Activated CD8-positive, alpha-beta memory T cell treated with anti-CD3 and anti-CD28 coated beads, Interleukin-2, amount 50 U/mL, for 4 hours (primary cell): ENCODE measurements at regions not wholly inside any gene's neighbourhood (a gene's known extent, or its start where the extent isn't known, plus 50 kb on each side); places are given as distances from the start of the nearest gene placed in this dataset.

Experiments used
- DNase-seq: peaks from one replicate; pipeline ENCODE4 v3.0.0-alpha.2; 2020

- no peak for DNase-seq
These were observed 242.8 kb downstream of the B3GLCT start for GRCh38 chr13:31442571-31442970.

GRCh38 chr13:31444266-31444856 is 244.6 kb downstream of the B3GLCT start:
- DNase-seq: no peak

- DNase-seq: no peak
These were observed 252.8 kb downstream of the B3GLCT start for GRCh38 chr13:31452525-31452924.

GRCh38 chr13:31455581-31455980 is 255.8 kb downstream of the B3GLCT start:
- no peak for DNase-seq

- DNase-seq: no peak
These were observed 256.3 kb downstream of the B3GLCT start for GRCh38 chr13:31456056-31456455.

GRCh38 chr13:31460061-31460460 is 260.3 kb downstream of the B3GLCT start:
- no peak for DNase-seq

GRCh38 chr13:31461923-31462322 is 262.1 kb downstream of the B3GLCT start:
- no peak for DNase-seq

GRCh38 chr13:31462766-31463165 is 263.0 kb downstream of the B3GLCT start:
- DNase-seq: no peak

GRCh38 chr13:31468114-31468902 is 268.5 kb downstream of the B3GLCT start:
- no peak for DNase-seq

- DNase-seq: no peak
These were observed 269.6 kb downstream of the B3GLCT start for GRCh38 chr13:31469377-31469776.

GRCh38 chr13:31476266-31476665 is 263.1 kb upstream of the RXFP2 start:
- no peak for DNase-seq

- DNase-seq: no peak
These were observed 262.6 kb upstream of the RXFP2 start for GRCh38 chr13:31476753-31477152.

GRCh38 chr13:31477961-31478360 is 261.4 kb upstream of the RXFP2 start:
- DNase-seq: no peak

- DNase-seq: no peak
These were observed 254.1 kb upstream of the RXFP2 start for GRCh38 chr13:31485183-31485582.

GRCh38 chr13:31485651-31486051 is 253.7 kb upstream of the RXFP2 start:
- DNase-seq: no peak

GRCh38 chr13:31495336-31495735 is 244.0 kb upstream of the RXFP2 start:
- no peak for DNase-seq

GRCh38 chr13:31499274-31499673 is 240.1 kb upstream of the RXFP2 start:
- DNase-seq: no peak

- DNase-seq: no peak
These were observed 235.7 kb upstream of the RXFP2 start for GRCh38 chr13:31503626-31504025.

GRCh38 chr13:31504918-31505317 is 234.4 kb upstream of the RXFP2 start:
- DNase-seq: no peak

GRCh38 chr13:31512331-31512730 is 227.0 kb upstream of the RXFP2 start:
- no peak for DNase-seq

- no peak for DNase-seq
These were observed 224.4 kb upstream of the RXFP2 start for GRCh38 chr13:31514932-31515331.

- DNase-seq: no peak
These were observed 223.9 kb upstream of the RXFP2 start for GRCh38 chr13:31515427-31515826.

- DNase-seq: no peak
These were observed 221.7 kb upstream of the RXFP2 start for GRCh38 chr13:31517599-31517998.

- no peak for DNase-seq
These were observed 220.7 kb upstream of the RXFP2 start for GRCh38 chr13:31518645-31519044.

- no peak for DNase-seq
These were observed 217.9 kb upstream of the RXFP2 start for GRCh38 chr13:31521435-31521834.
